GM21381 (cell line): ENCODE measurements at regions not wholly inside any gene's neighbourhood (a gene's known extent, or its start where the extent isn't known, plus 50 kb on each side); places are given as distances from the start of the nearest gene placed in this dataset.

Experiments
- ATAC-seq: cut with Tn5 transposase; IDR thresholded peaks from one replicate; pipeline ENCODE4 v1.9.1; 2021; ENCODE audit warnings: mild to moderate bottlenecking, moderate library complexity; ENCODE audit not compliant: unreplicated experiment

DNA sequence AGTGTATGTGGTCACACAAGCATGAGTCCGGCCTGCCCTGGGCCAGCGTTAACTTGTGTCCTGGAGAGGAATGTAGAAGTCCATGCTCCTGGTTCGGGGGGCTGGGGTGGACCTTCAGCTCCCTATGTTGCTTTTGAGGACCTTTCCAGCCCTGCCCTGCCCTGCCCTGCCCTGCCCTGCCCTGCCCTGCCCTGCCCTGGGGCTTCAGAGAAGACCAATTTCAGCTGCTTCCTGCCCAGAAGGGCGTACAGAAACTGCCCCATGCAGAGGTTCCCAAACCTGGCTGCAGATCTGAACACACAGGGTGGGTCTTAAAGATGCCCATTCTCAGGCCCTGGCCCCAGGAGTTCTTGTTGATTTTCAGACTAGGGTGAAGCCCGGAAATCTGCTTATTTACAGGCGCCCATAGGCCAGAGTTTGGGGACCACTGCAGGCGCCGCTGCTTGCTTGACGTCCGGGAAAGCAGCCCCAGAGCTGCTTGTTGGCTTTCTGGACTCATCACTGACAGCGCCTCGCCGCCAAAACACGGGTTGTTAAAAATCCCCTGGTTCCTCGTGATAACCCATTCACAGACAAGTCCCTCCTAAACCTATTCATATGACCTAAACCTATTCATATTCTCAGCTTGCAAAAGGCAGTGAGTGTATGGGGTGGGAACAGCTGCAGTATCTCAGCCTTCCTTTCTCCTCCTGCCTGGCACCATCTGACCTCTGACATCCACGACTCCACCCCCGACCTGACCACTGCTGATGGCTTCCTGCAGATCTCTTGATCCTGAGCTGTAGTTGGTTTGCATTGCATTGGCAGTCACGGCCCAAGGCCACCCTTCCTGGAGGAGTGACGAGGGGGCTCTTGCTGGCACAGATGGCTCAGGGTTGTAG, 198.3 kb downstream of the GLI2 start:
- ATAC-seq: no peak

DNA sequence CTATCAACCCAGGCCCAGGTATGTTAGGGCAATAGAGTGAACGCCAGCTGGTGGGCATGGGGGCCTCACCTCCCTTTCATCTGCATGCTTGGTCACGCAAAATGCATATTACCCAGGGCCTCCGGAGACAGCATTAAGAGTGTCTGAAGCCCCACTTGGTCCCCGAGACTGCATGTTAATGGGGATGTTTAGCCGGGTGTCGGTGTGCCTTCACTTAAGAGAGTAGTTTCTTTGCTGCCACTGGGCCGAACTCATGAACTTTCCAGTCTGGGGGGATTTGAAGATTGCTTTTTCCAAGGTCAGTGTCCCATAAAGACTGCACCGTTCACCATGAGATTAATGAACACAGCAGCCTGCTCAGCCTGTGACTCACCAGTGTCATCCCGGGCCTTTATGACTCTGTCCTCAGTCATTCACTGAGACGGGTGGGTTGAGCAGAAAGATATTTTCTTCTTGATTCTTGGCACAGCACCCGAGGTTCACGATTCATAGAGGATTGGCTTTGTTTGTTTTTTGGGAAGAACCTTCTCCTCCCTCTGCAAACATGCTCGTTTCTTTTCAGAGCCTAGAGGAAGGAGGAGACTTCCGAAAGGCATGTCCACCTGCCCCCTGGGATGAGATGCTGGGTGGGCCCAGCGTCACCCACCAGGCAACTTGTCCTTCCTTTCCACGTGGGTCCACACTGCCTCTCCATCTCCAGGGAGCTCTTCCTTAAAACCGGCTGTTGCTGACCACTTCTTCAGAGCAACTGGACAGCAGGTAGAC, 199.1 kb downstream of the GLI2 start:
- no peak for ATAC-seq

DNA sequence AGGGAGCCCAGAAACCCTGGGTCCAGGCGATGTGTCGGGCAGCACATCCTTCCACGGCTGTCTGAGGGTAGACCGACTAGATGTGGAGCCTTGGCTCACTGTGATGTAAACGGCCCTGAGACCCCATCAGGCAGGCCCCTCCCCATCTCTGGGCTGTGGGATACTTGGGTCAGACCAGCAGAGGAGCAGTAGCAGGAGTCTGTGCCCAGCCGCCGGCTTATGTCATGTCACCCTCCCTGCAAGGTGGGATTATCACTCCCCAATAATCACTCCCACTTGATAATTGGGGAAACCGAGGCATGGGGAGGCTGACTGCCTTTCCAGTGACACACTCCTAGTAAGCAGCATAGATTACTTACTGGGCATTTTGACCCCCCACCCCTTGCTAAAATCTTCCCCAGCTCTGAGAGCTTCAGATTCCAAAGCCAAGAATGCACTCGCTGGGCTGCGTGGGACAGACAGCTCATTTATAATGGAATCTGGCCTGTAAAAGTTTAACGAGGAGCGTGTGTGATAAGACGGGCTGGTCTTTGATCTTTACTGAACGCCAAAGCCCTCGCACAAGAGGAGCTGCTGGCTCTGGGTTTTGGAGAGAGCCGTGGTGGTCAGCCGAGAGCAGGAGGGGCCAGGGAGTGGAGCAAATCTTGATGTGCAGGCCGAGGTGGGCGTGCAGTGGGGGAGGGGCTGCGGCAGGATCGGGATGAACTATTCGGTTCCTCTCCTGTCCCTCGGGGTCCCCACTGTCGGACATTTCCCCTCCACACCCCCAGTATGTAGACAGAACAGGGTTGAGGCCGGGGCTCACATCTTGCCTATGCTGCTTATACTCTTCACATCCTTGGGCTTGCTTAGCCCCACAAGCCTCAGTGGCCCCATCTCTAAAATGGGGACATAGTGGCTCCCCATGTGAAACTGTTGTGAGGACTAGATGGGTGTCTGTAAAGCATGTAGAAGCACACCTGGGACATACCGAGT, 200.0 kb downstream of the GLI2 start:
- no peak for ATAC-seq

DNA sequence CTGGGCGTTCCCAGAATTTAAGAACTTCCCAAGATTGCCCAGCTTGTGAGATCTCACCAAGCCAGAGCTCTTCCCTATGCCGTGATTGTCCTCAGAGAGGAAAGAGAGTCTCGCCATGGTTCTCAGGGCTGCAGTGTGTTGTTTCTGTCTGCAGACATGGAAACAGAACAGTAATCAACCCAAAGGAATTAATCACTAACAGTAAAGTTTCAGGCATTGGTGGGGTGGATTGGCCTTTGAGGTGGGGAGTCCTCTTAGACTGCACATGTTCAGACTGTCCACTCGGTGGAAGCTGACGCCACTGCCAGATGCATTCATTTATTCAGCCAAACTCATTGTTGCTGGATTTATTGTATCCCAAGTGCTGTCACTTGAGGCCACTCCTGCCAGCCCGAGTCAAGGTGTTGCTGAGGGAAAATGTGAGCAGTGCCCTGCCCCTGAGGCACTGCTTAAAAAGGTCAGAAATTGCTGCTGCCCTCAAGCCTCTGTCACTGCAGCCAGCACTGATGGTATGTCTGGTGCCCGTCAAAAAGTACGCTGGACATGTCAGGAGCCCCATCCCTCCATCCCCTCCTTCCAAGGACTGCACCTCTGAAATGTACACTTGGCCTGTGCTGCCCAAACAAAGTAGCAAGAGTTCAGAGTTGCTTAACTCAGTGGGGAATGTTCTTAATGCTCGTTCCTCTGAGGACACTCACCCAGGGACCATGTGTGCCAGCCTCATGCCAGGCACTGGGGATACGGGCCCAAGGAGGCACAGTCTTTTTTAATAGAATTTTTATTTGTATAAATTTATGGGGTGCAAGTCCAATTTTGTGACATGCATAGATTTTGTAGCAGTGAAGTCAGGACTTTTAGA, 201.0 kb downstream of the GLI2 start:
- ATAC-seq: no peak

DNA sequence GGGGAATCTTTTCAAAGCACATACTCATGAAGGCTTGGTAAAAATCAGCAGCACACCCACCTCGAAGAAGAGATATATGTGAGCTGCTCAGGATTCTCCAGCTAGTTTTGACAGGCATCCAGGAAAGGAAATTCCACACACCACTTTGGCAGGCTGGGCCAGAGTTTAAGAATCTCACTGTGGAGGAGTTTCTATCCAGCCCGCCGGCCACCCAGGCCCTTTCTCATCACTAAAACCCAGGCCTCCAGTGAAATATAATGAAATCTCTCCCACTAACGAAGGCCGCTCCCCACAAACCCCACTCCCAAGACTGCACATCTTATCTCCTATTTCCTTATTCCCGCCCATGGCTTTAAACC, 202.0 kb downstream of the GLI2 start:
- ATAC-seq: no peak

DNA sequence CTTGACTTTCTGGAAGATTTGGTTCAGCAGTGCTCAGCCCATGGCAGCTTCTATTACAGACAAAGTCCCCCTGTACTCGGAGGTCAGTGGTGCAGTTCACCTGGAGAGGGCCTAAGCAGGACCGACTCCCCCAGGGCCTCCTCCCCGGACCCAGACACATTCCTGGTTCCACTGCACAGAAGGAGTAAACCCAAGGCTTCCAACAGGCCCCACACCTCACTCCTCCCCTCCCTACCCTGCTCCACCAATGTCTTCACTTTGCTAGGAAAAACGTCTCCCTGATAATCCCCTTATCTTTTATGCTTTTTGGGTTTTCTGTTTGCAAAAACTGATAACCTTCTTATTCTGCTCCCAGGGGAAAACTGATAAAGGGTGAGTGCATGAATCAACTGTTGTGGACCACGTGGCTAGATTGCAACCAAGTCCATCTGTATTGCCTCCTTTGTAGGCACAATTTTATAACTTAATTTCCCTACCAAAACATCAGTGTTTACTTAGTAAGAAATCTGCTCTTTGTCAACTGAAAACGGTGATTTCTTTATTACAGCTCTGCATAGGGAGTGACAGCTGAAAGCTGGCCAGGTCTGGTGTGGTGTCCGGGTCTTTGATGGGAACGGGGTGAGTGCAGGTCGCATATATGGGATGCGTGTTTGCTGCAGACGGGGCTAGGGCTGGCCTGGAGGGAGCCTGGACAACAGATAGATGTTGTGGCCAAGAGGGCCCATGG, 202.5 kb downstream of the GLI2 start:
- no peak for ATAC-seq

DNA sequence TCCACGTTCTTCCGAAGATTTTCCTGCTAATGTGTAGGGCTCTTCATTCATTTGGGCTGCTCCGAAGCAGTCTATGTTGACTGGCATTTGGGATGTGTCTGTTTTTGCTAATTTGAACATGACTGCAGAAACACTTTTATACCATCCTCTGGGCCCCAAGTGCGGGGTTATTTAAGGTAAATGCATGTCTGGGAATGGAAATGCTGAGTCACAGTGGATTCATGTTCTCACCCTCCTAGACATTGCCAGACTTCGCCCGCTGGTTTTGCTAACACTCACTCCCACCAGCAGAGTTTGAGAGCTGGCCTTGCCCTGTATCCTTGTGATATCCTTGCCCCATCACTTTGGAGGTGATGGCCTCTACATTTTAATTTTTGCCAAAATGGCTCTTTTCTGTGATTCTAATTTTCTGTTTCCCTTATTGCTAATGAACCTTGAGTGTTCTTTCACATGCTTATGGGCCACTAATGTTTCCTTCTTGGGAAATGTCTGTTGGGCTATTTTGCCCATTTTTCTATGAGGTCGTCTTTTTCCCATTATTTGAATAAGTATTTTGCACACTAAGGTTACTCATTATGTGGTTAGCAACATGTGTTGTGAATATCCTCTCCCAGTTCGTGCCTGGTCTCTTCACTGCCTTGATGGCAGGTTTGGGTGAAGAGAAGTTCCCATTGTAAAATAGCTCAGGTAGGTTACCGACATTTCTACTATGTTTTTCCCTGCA, 204.1 kb downstream of the GLI2 start:
- ATAC-seq: no peak

DNA sequence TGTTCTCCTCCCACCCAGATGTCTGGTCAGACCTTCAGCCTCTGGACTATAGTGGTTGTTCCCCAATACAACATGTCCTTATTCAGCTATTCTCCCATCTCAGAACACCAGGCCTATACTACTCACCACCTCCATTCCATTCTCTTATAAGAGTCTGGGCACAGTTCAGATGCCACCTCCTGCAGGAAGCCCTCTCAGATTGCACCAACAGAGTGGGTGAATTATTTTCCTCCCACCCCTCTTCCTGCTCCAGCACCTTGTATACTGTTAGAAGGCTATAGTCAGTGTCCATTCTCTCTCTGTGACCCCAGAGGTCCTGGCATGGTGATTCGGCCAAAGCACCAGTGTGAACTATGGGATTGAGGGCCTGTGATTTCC, 204.6 kb downstream of the GLI2 start:
- no peak for ATAC-seq

DNA sequence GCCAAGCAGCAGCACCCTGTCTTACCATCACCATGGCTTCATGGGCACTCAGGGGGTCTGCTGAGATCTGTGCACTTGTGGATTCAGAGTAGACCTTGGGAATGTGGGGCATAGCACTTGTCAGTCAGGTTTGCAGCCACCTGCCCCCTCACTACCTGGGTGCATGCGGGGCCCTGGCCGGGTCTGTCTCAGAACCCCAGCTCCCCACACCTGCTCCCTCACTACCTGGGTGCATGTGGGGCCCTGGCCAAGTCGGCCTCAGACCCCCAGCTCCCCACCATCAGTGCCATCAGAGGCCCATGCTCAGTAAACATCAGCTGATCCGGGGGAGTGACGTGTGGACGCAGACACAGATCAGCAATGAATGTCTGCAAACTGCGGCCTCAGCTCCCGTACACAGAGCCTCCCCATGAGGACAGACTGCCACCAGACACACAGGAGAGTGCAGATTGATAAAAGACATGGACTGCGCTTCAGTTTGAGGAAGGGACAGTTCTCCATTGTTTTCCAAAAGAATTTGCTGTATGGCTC, 205.1 kb downstream of the GLI2 start:
- no peak for ATAC-seq

DNA sequence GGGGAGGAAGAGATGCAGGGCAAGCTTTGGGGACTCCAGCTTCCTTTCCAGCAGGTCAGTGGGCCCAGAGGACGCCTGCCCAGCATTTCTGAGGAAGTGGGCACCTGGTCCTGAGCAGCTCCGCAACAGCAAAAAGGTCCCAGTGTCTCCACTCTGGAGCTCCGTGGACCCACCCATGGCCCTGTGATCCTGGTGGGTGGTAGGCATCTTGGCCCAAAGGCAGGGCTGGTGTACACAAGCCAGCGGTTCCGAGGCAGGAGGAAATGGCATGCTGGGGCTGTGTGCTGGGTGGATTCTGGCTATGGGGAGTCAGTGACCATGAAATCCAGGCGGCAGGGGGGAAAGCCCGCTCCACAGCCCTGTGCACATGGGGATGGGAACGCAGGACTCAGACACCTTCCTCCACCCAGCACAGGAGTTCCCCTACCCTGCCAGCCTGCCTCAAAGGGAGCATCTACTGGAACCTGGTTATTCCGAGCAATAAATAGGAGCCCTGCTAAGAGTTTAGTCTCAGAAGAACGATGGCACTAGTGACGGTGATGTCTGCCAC, 206.0 kb downstream of the GLI2 start:
- no peak for ATAC-seq

DNA sequence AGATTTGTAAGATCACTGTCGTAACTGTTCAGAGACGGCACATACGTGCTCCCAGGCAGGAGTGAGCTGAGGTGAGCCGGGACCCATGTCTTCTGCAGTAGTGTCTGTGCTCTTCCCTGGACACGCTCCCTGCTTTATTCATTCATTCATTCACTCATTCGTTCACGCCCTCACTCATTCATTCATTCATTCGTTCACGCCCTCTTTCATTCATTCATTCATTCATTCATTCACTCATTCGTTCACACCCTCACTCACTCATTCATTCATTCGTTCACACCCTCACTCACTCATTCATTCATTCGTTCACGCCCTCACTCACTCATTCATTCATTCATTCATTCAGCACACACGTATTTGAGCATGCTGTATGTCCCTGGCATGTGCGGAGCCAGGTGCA, 207.0 kb downstream of the GLI2 start:
- no peak for ATAC-seq

DNA sequence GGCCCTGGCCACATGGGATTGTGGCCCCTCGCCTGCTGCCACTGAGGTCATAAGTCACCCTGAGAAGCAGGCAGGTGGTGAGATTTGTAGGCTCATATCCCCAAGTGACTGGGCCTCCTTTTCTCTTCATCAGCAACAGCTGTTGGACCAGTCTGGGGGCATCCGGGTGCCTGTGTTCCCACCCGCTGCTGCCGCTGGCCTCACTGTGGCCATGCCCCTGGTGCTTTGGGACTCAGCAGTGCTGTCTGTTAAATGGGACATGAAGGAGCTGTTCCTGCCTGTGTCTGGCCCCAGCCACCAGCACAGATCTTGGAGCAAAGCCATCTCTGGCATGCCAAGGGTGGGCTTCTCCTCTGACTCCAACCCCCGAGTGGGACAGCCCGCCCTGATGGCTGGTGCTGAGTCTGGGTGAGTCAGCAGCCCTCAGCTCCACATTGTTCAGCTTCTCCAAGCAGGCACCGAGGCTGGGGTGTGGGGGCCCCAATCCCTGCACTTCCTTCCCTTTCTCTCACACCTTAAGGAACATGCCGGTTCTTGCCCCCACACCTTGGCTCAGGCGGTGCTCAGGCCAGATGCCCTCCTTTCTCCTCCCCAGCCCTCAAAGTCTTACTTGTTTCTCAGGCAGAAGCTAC, 207.9 kb downstream of the GLI2 start:
- ATAC-seq: no peak

DNA sequence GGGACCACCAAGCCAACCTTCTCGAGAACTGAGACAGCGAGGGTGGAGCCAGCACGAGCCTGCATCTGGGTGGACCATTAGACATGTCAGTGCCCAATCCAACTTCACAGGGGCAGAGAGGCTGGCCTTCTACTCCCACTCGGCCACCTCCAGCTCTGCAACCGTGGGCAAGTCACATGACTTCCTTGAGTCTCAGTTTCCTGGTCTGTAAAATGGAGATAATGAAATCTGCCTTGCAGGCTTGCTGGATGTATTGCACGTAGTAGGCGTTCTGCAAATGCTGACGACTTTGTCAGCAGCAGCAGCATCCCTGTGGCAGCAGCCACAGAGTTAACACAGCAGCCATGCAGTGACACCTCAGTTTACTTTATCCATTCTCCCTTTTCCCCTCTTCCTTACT, 208.9 kb downstream of the GLI2 start:
- ATAC-seq: no peak

DNA sequence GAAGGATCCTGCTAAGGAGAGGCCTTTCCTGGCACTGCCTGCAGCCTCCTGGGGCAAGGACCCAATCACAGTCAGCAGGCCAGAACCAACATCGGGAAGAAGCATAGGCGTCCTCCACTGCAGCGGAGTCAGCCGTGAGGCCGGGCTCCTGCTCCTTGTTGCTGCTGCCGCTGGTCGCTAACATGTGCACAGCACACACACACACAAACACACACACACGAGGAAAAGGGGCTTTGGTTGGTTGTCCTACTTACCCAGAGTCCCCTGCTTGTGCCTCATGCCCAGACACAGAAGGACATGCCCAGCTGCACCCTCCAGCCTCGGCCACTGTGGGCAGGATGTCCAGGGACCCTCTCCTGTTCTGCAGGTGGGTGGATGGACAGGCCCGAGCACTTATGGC, 209.4 kb downstream of the GLI2 start:
- ATAC-seq: no peak

DNA sequence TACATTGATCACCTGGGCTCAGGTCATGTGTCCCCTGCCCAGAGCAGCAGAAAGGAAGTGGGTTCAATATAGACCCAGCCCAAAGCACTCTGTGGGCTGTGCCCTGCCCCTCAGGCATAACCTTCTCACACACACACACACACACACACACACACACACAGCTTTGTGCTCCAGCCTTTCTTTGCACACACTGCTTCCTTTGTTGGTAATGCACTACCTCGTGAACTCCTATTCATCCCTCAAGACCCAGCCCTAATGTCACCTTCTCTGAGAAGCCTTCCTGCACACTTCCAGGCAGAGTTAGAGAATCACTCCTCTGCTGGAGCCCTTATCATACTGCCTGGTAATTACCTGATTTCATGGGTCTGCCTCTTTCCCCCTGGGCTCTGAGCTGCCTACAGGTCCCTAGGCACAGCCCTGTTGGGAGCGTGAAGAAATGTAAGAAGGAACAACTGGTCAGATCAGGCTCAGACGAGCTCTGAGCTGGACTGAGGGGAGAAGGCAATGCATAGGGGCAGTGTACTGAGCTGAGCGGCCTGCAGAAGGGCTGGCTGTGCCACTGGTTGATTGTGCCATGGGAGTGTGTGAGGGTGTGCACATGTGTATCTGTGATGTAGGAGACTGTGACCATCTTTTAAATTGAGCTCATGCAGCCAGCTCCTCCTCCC, 210.3 kb downstream of the GLI2 start:
- no peak for ATAC-seq

DNA sequence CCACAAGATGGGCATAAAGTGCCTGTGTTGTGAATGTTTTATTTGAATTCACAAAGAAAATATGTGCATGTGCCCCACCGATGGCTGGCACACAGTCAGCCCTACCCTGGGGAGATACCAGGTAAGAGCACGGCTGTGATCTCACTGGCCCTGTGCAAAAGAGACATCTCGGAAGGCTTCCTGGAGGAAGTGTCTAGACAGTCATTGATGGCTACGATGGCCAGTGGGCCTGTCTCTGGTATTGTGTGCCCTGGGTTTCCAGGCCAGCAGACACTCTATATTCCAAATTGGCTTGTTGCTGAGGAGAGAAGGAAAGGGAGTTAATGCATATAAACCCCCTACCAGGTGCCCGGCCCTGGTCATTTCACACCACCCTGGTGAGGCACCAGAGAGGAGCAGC, 211.7 kb downstream of the GLI2 start:
- ATAC-seq: no peak

DNA sequence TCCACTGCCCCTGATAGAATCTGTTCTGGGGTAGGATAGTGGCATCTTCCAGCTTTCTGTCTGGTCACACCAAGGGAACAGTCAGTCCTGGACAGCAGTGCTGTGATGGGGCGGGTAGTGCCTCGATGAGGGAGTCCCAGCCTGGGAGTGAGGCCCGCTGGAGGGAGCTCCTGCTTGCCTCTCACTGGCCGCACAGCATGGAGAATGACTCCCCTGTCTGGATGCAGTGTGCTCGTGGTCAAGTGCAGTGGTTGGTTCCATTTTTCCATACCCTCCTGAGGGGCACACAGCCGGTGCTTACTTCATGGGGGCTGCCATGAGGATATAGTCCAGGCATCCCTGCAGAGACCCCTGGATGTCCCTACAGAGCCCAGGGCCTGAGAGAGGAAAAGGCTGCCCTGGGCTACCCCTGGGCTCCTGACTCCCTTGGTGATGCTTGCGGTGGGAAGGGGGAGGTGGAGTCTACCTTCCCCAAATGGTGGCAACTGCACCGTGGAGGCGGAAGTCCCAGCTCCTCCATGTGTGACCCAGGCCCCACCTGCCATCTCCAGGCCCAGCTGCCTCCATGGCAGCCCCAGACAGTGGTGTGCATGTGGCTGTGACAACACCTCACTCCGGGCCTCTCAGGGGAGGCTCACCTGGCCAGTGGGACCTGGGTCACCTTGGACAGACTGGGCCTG, 212.5 kb downstream of the GLI2 start:
- ATAC-seq: no peak
